Spleen (tissue), 11 donors: ENCODE measurements at regions not wholly inside any gene's neighbourhood (a gene's known extent, or its start where the extent isn't known, plus 50 kb on each side); places are given as distances from the start of the nearest gene placed in this dataset.

Source experiments
- DNase-seq: peaks from one replicate; pipeline ENCODE4 v3.0.0-alpha.2; 2020
- H3K27ac ChIP-seq, 8 donors: fragments of 200-600 bp; sonication (generic) in 7 of 8; 1 replicate in 4 of 8; 2 replicates in 4 of 8; pipeline versions ENCODE4 v1.5.0 to v1.8.0; 2016 to 2021; ENCODE audit warnings: inconsistent platforms in 4 of 8, mild to moderate bottlenecking in 4 of 8, moderate library complexity in 1 of 8
- H3K27me3 ChIP-seq, 7 donors: fragments of 200-600 bp; sonication (generic) in 6 of 7; replicated peaks in 1 of 7; 1 replicate in 4 of 7; 2 replicates in 3 of 7; pipeline versions ENCODE4 v1.5.0 to v1.8.0; 2016 to 2021; ENCODE audit warnings: inconsistent platforms in 3 of 7, mild to moderate bottlenecking in 1 of 7
- H3K36me3 ChIP-seq, 6 donors: fragments of 200-600 bp; sonication (generic) in 5 of 6; 1 replicate in 4 of 6; 2 replicates in 2 of 6; pipeline versions ENCODE4 v1.5.0 to v1.8.0; 2016 to 2021; ENCODE audit warnings: inconsistent platforms in 2 of 6
- H3K4me1 ChIP-seq, 6 donors: fragments of 200-600 bp; sonication (generic) in 5 of 6; 1 replicate in 3 of 6; 2 replicates in 3 of 6; pipeline versions ENCODE4 v1.5.0 to v1.8.0; 2016 to 2021; ENCODE audit warnings: inconsistent platforms in 3 of 6
- H3K4me3 ChIP-seq, 8 donors: fragments of 200-600 bp; sonication (generic) in 7 of 8; 1 replicate in 4 of 8; 2 replicates in 4 of 8; pipeline versions ENCODE4 v1.5.0 to v1.8.0; 2016 to 2021; ENCODE audit warnings: inconsistent platforms in 4 of 8, mild to moderate bottlenecking in 4 of 8, moderate library complexity in 2 of 8
- H3K9me3 ChIP-seq, 8 donors: fragments of 200-600 bp; sonication (generic) in 7 of 8; 1 replicate in 4 of 8; 2 replicates in 4 of 8; pipeline versions ENCODE4 v1.5.0 to v1.8.0; 2016 to 2021; ENCODE audit warnings: inconsistent platforms in 4 of 8
- POLR2A ChIP-seq, 3 donors: fragments of 450-650 bp; IDR thresholded peaks; one replicate each; pipeline ENCODE4 v1.5.1; 2017; ENCODE audit warnings: antibody characterized with exemption in 3 of 3, mild to moderate bottlenecking in 1 of 3
- POLR2AphosphoS5 ChIP-seq, 3 donors: sonication (generic); formaldehyde crosslinking; IDR thresholded peaks; one replicate each; pipeline ENCODE4 v1.5.1; 2017; ENCODE audit warnings: antibody characterized with exemption in 3 of 3
- WGBS, 5 donors: extraction: QIAGEN DNeasy Blood & Tissue Kit in 3 of 5; methylation state at CpG; one replicate each; pipeline versions ENCODE4 v1.1.5 to v1.1.7; 2013 to 2018; 5-methylcytosine and 5-hydroxymethylcytosine counted together
- intact Hi-C: fragments of 100-400 bp; cut with DNase I; formaldehyde crosslinking; loops from one replicate; pipeline ENCODE4 v1.15.0; 2023; ENCODE audit warnings: low total_unique reads
- TF ChIP-seq, protein P1 (sequence below), 11 experiments: fragments of 200-600 bp in 7 of 11; fragments of 450-650 bp in 4 of 11; sonication (generic) in 4 of 11; IDR thresholded peaks in 8 of 11; conservative IDR thresholded peaks in 3 of 11; 1 replicate in 7 of 11; 2 replicates in 4 of 11; pipeline versions ENCODE4 v1.4.0 to v1.8.0; 2016 to 2021; ENCODE audit warnings: antibody characterized with exemption in 11 of 11, inconsistent platforms in 4 of 11, mild to moderate bottlenecking in 1 of 11
- donor health status: healthy with polysubstance abuse.
- donor health status: DM: no; HTN: no; CAD: no; lungs with moderate emphysema.
- donor health status: DM: no; HTN: no; CAD: no.
- donor health status: Bipolar disorder and iron deficiency.
- donor health status: healthy.
- donor health status: DM: no; HTN: no; CAD: no.
- donor health status: DM: yes; HTN: yes; CAD: no.

DNA sequence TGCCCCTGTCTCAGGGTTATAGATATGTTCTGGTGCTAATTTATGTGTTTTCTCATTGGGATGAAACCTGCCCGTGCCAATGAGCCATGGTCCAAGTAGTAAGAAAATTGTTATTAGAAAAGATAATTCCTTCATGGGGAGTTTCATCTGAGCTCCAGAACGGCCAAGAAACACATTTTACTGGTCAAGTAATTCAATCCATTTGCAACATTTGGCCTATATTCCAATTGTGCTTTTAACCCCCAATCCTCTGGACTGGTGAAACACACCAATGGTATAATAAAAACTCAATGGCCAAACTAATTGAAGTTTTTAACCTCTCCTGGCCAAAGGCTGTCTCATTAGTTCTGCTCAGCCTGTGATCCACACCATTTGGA is 53.7 kb upstream of the XCR1 start:
- WGBS, 5 donors: 57 to 80% (median 73%) methylated on average over 2 of the region's 2 CpGs
- H3K27ac ChIP-seq: no peak overlapping the region
- intact Hi-C loops: loop anchor here (5.0 kb wide), 1 partner anchor 291 kb away; the partner anchor contains the start of gene CCR5
- H3K9me3 ChIP-seq: no peaks in the 10 kb centered on the region
- no peak for DNase-seq
- no peak for TF ChIP-seq POLR2AphosphoS5 (IDR thresholded peaks at IDR 0.05)
- H3K4me1 ChIP-seq: peaks cover 0 to 31% (median 9%) of the 10 kb centered on the region in 6 donors
- H3K4me3 ChIP-seq: no peak overlapping the region
- no peaks in the 10 kb centered on the region for H3K27me3 ChIP-seq
- H3K36me3 ChIP-seq: no peaks in the 10 kb centered on the region

DNA sequence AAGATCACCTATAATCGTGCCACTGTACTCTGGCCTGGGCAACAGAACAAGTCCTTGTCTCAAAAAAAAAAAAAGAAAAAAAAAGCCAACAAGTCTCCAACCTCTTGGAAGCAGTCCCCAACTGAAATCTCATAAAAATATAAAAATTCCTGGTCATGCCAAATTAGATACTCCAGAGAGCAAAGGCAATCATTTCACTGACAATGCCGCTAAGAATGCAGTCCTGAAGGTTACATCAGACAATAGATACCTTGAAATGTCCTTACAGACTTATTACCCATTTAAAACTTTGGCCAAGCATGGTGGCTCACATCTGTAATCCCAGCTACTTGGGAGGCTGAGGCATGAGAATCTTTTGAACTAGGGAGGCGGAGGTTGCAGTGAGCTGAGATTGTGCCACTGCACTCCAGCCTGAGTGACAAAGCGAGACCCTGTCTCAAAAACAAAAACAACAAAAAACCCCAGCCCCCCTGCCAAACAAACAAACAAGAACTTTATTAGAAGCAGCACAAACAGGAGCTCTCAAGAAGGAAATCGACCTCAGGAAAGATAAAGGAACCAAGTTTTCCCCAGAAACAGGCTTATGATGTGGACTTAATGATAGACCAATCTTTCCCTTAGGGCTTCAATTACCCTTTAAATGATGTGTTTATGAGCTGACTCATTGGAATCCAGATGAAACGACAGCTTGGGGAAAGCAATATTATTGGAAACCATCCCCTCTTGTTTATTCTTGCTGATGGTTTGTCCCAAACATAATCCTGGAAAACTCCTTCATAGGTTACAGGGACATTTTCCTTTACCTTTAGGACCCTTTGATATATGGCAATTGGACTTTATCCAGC is 53.1 kb upstream of the XCR1 start:
- Histone ChIP-seq H3K27me3 (no peaks in the 10 kb centered on the region), H3K4me3 (no peak overlapping the region), H3K27ac (no peak overlapping the region), H3K4me1 (peaks cover 0 to 29% (median 9%) of the 10 kb centered on the region in 6 donors), H3K36me3 (no peaks in the 10 kb centered on the region), H3K9me3 (no peaks in the 10 kb centered on the region)
- intact Hi-C loops: loop anchor here (5.0 kb wide), 1 partner anchor 292 kb away; the partner anchor contains the start of gene CCR5
- DNase-seq: no peak
- TF ChIP-seq POLR2AphosphoS5 (IDR thresholded peaks at IDR 0.05): no peak
- TF ChIP-seq POLR2A (IDR thresholded peaks at IDR 0.05): no peak
- TF ChIP-seq, protein P1, sequence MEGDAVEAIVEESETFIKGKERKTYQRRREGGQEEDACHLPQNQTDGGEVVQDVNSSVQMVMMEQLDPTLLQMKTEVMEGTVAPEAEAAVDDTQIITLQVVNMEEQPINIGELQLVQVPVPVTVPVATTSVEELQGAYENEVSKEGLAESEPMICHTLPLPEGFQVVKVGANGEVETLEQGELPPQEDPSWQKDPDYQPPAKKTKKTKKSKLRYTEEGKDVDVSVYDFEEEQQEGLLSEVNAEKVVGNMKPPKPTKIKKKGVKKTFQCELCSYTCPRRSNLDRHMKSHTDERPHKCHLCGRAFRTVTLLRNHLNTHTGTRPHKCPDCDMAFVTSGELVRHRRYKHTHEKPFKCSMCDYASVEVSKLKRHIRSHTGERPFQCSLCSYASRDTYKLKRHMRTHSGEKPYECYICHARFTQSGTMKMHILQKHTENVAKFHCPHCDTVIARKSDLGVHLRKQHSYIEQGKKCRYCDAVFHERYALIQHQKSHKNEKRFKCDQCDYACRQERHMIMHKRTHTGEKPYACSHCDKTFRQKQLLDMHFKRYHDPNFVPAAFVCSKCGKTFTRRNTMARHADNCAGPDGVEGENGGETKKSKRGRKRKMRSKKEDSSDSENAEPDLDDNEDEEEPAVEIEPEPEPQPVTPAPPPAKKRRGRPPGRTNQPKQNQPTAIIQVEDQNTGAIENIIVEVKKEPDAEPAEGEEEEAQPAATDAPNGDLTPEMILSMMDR (IDR thresholded peaks at IDR 0.05 in 8 of 11, conservative IDR thresholded peaks at IDR 0.05 in 3 of 11): no peak
- 84 to 90% (median 85%) methylated on average over 6 of the region's 6 CpGs for WGBS, 5 donors

DNA sequence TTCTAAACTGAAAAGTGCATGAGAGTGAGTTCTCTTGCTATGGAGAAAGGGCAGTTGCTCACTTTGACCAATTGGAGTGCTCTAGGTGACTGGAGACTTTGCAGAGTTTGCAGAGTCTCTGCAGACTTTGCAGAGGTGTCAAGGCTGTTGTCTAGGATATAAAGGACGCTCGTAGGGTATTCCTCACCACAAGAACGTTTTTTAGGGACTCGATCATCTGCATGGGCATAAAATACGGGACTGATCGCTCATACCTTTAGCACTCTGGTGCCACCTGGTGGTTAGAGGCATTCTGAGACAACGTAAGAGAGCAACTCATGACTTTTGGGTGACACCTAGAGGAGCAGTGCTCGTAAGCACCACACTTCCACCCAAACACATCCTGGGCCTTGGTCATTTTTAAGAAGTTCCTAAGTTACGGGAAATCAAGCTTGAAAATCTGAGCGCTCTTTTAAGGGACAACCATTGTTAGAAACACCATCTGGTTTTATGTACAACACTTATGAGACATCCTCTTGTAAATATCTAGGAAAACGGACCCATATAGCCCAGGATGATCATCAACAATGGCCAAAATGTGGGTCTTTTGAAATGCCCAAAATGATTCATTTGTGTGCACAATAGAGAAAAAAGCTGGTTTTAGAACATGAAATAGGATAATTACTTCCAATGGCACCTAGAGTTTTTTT is 51.6 kb upstream of the XCR1 start:
- peak; percentile 83 for DNase-seq
- intact Hi-C loops: loop anchor here (2.0 to 10.0 kb wide), 2 partner anchors 140 to 314 kb away; no protein-coding TSS in a partner anchor
- Histone ChIP-seq H3K9me3 (no peaks in the 10 kb centered on the region), H3K36me3 (no peaks in the 10 kb centered on the region), H3K27ac (peak overlapping the region in 2 of 8 donors; percentile 17 to 27), H3K27me3 (no peaks in the 10 kb centered on the region), H3K4me3 (peak overlapping the region in 1 of 8 donors; percentile 33), H3K4me1 (peaks cover 0 to 25% (median 9%) of the 10 kb centered on the region in 6 donors)
- TF ChIP-seq, protein P1 (IDR thresholded peaks at IDR 0.05 in 8 of 11, conservative IDR thresholded peaks at IDR 0.05 in 3 of 11): peak; percentile 91 to 99 (median 96)
- TF ChIP-seq POLR2A (IDR thresholded peaks at IDR 0.05): no peak
- peak in 1 of 3 donors; percentile 69 for TF ChIP-seq POLR2AphosphoS5 (IDR thresholded peaks at IDR 0.05)
- WGBS, 5 donors: 9 to 12% (median 10%) methylated on average over 11 of the region's 11 CpGs
